ENCODE measurements at regions not wholly inside any gene's neighbourhood (a gene's known extent, or its start where the extent isn't known, plus 50 kb on each side); places are given as distances from the start of the nearest gene placed in this dataset.

DNA sequence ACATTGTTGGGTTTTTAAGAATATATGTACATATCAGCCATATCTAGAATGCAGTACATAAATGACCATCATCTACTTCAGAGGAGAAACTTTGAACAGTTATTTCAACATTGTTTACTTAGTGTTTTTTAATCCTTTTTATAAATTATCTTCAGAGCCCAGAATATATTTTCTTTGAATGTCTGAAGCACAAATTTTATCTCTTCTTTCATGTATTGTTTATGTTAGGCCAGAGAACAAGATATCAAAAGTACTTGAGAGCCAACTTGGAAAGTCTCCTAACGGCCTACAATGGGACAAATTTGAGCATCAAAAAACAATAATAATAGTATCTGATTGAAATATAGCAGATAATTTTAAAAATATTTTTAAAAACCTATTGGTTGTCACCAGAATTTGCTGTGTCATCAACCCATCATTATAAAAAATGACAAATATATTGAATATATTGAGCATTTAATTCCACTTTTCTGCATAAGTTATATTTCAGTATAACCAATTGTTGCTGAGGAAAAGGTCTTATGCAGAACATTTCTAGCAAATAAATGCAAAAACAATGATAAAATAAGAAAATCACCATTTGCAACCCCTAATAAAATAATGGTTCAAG is 67.5 kb upstream of the CCNG1 start:
- DNase-seq, result no peak

DNA sequence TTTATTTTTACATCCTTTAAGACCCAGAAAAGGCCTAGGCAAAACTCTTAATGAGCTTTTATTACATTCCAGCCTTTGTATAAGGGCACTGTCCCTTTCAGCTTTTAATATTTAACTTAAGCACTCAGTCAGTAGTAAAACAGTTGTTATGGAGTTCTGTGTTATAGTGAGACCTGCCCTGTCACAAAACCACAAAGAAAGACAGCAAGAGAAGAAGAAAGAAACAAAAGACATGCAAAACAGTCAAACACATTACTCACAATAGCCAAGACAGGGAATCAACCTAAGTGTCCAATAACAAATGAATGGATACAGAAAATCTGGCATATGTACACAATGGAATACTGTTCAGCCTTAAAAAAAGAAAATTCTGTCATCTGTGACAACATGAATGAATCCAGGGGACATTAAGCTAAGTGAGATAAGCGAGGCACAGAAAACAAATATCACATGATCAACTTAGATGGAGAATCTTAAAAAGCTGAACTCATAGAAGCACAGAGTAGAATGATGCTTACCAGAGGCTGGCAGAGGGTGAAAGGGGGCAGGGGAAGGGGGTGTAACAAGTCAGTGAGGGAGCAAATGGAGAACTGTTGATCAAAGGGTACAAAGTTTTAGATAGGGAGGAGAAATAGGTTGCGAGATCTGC is 63.8 kb upstream of the CCNG1 start:
- DNase-seq, result no peak

DNA sequence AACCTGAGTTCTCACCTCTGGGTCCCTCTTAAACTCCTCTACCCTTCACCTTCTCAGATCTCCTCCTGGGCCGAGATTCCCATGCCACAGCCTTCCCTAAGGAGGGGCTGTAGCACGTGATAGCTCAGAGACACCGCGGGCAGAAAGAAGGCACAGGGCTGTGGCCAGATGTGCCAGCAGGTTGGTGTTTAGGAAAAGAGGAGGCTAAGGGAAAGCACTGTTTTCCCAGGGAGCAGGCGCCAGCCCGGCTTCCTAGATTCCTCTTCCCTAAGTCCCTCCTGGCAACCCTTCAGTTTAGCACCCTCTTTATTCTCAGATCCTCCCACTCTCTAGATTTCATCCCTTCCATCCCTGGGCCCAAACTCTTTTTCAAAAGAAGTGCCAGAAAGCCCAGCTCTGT is 59.4 kb upstream of the CCNG1 start:
- DNase-seq, result no peak

DNA sequence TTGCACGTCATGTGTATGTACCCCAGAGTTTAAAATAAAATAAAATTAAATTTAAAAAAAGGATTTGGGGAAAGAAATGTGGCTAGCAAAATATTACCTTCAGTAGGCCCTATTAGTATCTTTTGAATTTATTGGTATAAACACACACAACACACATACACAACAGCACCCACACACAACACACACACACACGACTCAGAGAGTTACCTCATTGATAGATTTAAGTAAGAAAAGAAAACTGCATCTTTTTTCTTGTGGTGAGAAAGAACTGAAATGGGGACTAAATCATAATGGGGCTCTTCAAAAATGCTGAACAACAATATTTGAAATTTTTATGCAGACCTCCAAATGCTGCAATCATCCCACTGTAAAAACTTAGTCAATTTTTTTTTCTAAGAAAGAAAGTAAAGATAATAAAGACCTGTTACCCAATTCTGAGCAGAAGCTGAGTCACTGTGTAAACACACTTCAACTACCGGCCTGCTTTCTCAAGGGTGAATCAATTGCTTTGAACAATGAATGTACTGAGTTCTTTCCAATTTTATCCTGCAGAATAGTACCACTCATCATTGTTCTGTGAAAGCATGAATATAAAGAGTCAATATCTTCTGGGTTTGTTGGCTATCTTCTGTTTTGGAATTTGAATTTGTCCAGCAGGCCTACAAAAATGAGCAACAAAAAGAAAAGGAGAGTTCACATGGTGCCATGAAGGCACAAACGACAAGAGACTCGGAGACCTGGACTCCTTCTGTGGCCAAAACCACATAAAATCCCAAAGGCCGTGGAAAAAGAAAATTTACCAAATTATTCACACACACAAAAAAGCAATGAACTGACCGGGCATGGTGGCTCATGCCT is 57.9 kb upstream of the CCNG1 start:
- DNase-seq, result no peak

DNA sequence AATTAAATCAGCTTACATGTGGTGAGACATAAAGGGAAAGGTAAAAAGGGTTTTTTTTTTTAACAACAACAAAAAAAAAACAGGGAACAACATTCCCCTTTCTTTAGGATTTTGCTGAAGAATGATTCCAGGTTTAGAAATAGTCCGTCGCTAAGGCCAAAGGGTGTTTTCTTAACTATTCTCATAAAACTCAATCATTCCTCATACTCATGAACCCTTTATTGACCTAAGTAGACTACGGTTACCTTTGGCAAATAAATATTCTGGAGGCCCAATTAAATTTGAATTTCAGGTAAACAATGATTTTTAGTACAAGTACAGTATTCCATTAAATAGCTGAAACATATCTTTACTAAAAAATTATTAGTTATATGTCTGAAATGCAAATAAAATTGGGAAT is 55.6 kb upstream of the CCNG1 start:
- DNase-seq, result no peak

DNA sequence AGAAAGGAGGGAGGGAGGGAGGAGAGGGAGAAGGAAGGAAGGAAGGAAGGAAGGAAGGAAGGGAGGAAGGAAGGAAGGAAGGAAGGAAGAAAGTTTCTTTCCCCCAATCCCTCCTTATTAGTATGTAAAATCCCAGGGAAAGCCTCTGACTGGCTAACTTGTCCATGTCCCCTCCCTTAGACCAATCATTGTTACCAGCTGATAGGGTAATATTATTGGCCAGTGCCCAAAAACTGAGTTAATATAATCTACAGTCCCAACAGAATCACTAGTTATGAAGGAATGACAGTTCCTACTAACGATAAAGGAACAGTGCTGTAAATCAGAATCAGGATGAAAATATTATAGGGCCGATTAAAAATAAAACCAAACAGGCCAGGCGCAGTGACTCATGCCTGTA is 53.6 kb upstream of the CCNG1 start:
- DNase-seq, result no peak

DNA sequence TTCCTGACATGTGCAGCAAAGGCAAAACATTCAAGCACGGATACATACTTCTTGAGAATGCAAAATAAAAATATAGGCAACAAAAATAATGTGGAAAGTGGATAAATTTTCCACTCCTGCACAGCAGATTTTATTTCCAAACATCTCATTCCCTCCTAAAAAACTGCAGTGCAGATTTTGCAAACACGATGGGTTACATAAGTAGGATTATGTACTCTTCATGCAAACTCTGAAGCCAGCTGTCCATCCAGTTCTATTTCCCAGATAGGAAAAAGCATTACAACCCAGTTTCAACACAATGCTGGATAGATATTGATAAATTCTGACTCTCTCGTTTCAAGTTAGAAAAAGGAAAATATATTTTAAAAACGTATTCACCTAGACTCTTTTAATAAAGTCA is 52.7 kb upstream of the CCNG1 start:
- DNase-seq, result no peak

DNA sequence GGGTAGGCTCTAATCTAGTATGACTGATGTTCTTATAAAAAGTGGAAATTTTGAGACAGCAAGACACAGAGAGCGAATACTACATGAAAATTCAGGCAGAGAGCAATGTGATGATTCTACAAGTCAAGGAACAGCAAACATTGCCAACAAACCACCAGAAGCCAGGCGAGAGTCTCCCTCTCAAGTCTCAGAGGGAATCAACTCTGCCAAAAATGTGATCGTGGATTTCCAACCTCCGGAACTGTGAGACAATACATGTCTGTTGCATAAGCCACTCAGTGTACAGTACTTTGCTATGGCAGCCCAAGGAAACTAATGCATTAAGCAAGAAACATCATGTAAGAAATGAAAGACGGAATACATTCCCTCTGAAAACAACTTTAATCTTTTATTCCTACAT is 52.1 kb upstream of the CCNG1 start:
- DNase-seq, result no peak

DNA sequence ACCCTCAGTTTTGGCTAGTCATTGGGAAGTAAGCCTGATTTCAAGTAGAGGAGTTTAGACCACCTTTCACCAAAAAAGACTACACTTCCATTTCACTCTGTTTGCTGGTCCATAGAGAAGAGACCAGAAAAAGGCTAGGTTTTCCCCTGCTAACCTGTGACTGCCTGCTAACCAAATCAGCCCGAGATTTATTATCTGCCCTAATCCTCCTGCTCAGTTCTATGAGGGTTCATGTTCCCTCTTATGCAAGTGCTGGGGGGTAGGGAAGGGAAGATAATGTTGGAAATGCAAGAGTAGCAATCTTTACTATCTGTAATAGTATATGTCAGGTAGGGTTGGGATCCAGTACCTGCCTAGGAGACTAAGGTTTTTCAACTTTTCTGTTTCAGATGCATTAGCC is 51.6 kb upstream of the CCNG1 start:
- DNase-seq, result no peak

DNA sequence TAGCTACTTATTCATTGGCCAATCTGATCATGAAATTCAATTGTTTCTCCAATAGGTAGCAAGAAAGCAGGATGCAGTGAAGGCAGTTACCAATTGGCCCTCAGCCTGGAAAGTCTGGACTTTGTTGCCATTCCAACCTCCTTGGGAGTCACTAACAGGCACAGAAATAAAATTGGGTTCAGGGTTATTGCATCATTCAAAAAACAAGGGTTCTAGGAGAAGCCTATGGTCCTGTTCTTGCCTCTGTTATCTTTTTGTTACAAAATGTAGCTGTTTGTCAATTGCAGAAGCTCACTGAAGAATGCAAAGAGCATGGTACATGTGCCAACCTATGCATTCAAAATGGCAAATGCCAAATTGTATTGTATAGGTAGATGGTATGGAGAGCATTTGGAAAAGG is 51.0 kb upstream of the CCNG1 start:
- DNase-seq, result no peak

DNA sequence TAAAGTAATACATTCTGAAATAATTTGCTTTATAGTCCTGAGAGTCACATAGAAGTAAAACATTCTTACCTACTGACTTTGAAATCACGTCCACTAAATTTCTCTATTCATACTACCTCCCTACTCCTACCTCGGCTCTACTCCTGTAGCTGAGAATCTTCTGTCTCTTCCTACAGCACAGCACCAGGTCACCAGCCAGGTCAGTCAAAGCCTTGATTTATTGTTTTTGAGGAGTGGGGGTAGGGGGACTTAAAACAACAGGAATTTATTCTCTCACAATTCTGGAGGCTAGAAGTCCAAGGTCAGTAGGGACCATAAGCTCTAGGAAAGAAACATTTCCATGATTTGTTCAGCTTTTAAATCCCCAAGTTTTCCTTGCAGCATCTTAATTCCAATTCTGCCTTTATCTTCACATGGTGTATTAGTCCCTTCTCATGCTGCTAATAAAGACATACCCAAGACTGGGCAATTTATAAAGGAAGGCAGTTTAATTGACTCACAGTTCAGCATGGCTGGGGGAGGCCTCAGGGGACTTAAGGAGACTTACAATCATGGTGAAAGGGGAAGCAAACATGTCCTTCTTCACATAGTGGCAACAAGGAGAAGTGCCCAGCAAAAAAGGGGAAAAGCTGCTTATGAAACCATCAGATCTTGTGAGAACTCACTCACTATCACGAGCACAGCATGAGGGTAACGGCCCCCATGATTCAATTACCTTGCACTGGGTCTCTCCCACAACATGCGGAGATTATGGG is 49.6 kb upstream of the CCNG1 start:
- no peak for DNase-seq
